Sigmoid colon (tissue), 4 donors: ENCODE measurements at regions not wholly inside any gene's neighbourhood (a gene's known extent, or its start where the extent isn't known, plus 50 kb on each side); places are given as distances from the start of the nearest gene placed in this dataset.

Experiments used
- POLR2A ChIP-seq, 2 donors: fragments of 450-650 bp; IDR thresholded peaks; one replicate each; pipeline ENCODE4 v1.6.1; 2016; ENCODE audit warnings: antibody characterized with exemption in 2 of 2, mild to moderate bottlenecking in 2 of 2, moderate library complexity in 2 of 2
- POLR2AphosphoS5 ChIP-seq, 4 donors: sonication (generic); formaldehyde crosslinking; IDR thresholded peaks; one replicate each; pipeline ENCODE4 v1.6.1; 2017; ENCODE audit warnings: antibody characterized with exemption in 4 of 4
- TF ChIP-seq, protein P1 (sequence below), 4 experiments: fragments of 450-650 bp in 3 of 4; fragments of 200-600 bp in 1 of 4; IDR thresholded peaks; one replicate each; pipeline ENCODE4 v1.5.1; 2016 to 2019; ENCODE audit warnings: antibody characterized with exemption in 4 of 4, mild to moderate bottlenecking in 3 of 4, moderate library complexity in 2 of 4

DNA sequence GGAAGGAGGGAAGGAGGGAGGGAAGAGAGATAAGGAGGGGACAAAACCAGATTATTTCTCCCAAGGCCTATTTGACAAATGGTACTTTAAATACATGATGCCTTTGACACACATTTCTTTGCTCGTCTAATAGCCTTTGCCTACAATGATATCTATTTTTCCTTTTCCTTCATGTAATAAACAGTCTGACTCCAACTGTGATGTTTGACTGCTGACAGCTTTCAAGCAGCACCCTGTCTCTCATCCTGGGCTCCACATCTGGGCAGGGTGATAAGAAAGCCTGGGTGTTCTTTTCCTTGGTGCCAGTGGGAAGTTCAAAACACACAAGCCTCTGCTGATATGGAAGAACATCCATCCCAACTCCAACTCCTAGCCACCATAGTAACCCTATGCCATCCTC, 1277.7 kb upstream of the NXPH2 start:
- TF ChIP-seq, protein P1, sequence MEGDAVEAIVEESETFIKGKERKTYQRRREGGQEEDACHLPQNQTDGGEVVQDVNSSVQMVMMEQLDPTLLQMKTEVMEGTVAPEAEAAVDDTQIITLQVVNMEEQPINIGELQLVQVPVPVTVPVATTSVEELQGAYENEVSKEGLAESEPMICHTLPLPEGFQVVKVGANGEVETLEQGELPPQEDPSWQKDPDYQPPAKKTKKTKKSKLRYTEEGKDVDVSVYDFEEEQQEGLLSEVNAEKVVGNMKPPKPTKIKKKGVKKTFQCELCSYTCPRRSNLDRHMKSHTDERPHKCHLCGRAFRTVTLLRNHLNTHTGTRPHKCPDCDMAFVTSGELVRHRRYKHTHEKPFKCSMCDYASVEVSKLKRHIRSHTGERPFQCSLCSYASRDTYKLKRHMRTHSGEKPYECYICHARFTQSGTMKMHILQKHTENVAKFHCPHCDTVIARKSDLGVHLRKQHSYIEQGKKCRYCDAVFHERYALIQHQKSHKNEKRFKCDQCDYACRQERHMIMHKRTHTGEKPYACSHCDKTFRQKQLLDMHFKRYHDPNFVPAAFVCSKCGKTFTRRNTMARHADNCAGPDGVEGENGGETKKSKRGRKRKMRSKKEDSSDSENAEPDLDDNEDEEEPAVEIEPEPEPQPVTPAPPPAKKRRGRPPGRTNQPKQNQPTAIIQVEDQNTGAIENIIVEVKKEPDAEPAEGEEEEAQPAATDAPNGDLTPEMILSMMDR (IDR thresholded peaks at IDR 0.05), result no peak
- no peak for TF ChIP-seq POLR2A (IDR thresholded peaks at IDR 0.05)
- no peak for TF ChIP-seq POLR2AphosphoS5 (IDR thresholded peaks at IDR 0.05)
